ENCODE measurements at regions not wholly inside any gene's neighbourhood (a gene's known extent, or its start where the extent isn't known, plus 50 kb on each side); places are given as distances from the start of the nearest gene placed in this dataset.
"Not testable (repeated sequence)": the region's sequence is repeated elsewhere in the genome, so short reads cannot be mapped to it uniquely, and the experiment has no call there.

GRCh38 chr3:34056181-34056910 lies 257.9 kb downstream of the PDCD6IP start:
- H3K4me3 ChIP-seq: no peak overlapping the region
- H3K36me3 ChIP-seq: no peaks in the 10 kb centered on the region
- TF ChIP-seq, protein P1, sequence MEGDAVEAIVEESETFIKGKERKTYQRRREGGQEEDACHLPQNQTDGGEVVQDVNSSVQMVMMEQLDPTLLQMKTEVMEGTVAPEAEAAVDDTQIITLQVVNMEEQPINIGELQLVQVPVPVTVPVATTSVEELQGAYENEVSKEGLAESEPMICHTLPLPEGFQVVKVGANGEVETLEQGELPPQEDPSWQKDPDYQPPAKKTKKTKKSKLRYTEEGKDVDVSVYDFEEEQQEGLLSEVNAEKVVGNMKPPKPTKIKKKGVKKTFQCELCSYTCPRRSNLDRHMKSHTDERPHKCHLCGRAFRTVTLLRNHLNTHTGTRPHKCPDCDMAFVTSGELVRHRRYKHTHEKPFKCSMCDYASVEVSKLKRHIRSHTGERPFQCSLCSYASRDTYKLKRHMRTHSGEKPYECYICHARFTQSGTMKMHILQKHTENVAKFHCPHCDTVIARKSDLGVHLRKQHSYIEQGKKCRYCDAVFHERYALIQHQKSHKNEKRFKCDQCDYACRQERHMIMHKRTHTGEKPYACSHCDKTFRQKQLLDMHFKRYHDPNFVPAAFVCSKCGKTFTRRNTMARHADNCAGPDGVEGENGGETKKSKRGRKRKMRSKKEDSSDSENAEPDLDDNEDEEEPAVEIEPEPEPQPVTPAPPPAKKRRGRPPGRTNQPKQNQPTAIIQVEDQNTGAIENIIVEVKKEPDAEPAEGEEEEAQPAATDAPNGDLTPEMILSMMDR (IDR thresholded peaks at IDR 0.05): no peak
- H3K27me3 ChIP-seq: no peaks in the 10 kb centered on the region
- peaks cover 0 to 4% (median 0%) of the 10 kb centered on the region in 3 donors for H3K9me3 ChIP-seq
- H3K4me1 ChIP-seq: no peaks in the 10 kb centered on the region
- H3K27ac ChIP-seq: no peak overlapping the region
- intact Hi-C loops (cut with DNase I; ENCODE audit: low total_unique reads): no loop called here
- DNase-seq: no peak

DNA sequence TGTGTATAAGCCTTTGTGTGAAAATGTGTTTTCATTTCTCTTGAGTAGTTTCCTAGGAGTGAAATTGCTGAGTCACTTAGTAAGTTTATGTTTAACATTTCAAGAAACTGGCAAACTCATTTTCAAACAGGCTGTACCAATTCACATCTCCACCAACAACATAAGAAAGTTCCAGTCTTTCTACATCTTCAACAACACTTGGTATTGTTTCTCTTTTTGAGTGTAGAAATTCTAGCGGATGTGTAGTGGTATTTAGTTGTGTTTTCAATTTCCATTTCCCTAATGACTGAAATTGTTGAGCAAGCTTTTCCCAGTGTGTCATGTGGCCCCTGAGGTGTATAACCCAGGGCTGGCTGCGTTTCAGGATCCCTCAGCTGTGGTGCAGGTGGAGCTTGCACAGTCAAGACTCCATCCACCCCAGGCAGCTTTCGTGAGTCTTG lies 258.5 kb downstream of the PDCD6IP start:
- intact Hi-C loops (cut with DNase I; ENCODE audit: low total_unique reads): no loop called here
- no peaks in the 10 kb centered on the region for H3K4me1 ChIP-seq
- peaks cover 0 to 4% (median 0%) of the 10 kb centered on the region in 3 donors for H3K9me3 ChIP-seq
- H3K27ac ChIP-seq: no peak overlapping the region
- DNase-seq: no peak
- H3K36me3 ChIP-seq: no peaks in the 10 kb centered on the region
- TF ChIP-seq, protein P1 (IDR thresholded peaks at IDR 0.05): no peak
- no peaks in the 10 kb centered on the region for H3K27me3 ChIP-seq
- no peak overlapping the region for H3K4me3 ChIP-seq

GRCh38 chr3:34060995-34061394 lies 262.6 kb downstream of the PDCD6IP start:
- DNase-seq; H3K4me3 ChIP-seq; H3K4me1 ChIP-seq; H3K9me3 ChIP-seq; H3K27me3 ChIP-seq; intact Hi-C loops (cut with DNase I; ENCODE audit: low total_unique reads); H3K36me3 ChIP-seq; H3K27ac ChIP-seq: not testable (repeated sequence)

DNA sequence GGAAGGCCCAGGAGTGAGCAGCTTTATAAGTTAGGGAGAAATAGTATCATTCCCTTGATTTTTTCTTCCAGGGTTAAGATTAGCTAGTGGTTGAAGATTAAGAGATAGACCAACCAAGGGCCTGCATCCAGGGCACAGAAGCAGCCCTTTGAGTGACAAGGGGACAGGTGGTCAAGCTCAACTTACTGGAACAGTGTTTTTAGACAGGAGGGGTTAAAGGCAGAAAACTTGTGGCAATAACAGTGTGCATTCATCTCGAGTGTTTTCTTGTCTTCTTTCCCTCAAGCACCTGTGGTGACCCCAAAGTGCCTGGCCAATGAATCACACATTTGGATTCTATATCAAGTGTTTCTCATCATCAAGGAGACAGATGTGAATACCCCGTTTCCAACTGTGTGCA lies 267.5 kb downstream of the PDCD6IP start:
- Histone ChIP-seq H3K36me3 (no peaks in the 10 kb centered on the region), H3K4me3 (no peak overlapping the region), H3K27me3 (no peaks in the 10 kb centered on the region), H3K4me1 (no peaks in the 10 kb centered on the region), H3K27ac (no peak overlapping the region), H3K9me3 (no peaks in the 10 kb centered on the region)
- intact Hi-C loops (cut with DNase I; ENCODE audit: low total_unique reads): no loop called here
- DNase-seq: no peak
- TF ChIP-seq, protein P1 (IDR thresholded peaks at IDR 0.05): no peak

- no peaks in the 10 kb centered on the region for H3K9me3 ChIP-seq
- H3K36me3 ChIP-seq: no peaks in the 10 kb centered on the region
- H3K27ac ChIP-seq: no peak overlapping the region
- TF ChIP-seq, protein P1 (IDR thresholded peaks at IDR 0.05): no peak
- intact Hi-C loops (cut with DNase I; ENCODE audit: low total_unique reads): no loop called here
- no peak overlapping the region for H3K4me3 ChIP-seq
- no peak for DNase-seq
- H3K4me1 ChIP-seq: no peaks in the 10 kb centered on the region
- no peaks in the 10 kb centered on the region for H3K27me3 ChIP-seq
Observed at GRCh38 chr3:34066328-34066727, 267.9 kb downstream of the PDCD6IP start.

- DNase-seq: no peak
- intact Hi-C loops (cut with DNase I; ENCODE audit: low total_unique reads): no loop called here
- TF ChIP-seq, protein P1 (IDR thresholded peaks at IDR 0.05): no peak
- H3K27me3 ChIP-seq: no peaks in the 10 kb centered on the region
- H3K4me1 ChIP-seq: no peaks in the 10 kb centered on the region
- no peaks in the 10 kb centered on the region for H3K36me3 ChIP-seq
- H3K4me3 ChIP-seq: no peak overlapping the region
- H3K9me3 ChIP-seq: no peaks in the 10 kb centered on the region
- no peak overlapping the region for H3K27ac ChIP-seq
Observed at GRCh38 chr3:34066999-34067398, 268.6 kb downstream of the PDCD6IP start.
